HEK293T (cell line): ENCODE measurements at regions not wholly inside any gene's neighbourhood (a gene's known extent, or its start where the extent isn't known, plus 50 kb on each side); places are given as distances from the start of the nearest gene placed in this dataset.

Experiments
- CTCF ChIA-PET: fragments of 350-600 bp; formaldehyde crosslinking; extraction: SDS; loops from one replicate; lab custom pipeline; 2021; ENCODE audit warnings: antibody characterized with exemption, inconsistent platforms; lab: Yijun Ruan, JAX
- POLR2A ChIA-PET: fragments of 350-600 bp; formaldehyde crosslinking; extraction: SDS; loops from one replicate; lab custom pipeline; 2020; ENCODE audit warnings: antibody characterized with exemption, inconsistent platforms; lab: Yijun Ruan, JAX
- DNase-seq: peaks from one replicate; pipeline ENCODE4 v3.0.0; 2012; ENCODE audit warnings: mixed read lengths; ENCODE audit errors: extremely low spot score
- ARNT ChIP-seq: fragments of 450-650 bp; IDR thresholded peaks from 2 replicates; pipeline ENCODE4 v1.6.1; 2017; ENCODE audit warnings: mild to moderate bottlenecking
- BHLHE40 ChIP-seq: fragments of 450-650 bp; IDR thresholded peaks from 2 replicates; pipeline ENCODE4 v1.6.1; 2016; ENCODE audit warnings: mild to moderate bottlenecking, moderate library complexity, borderline replicate concordance
- CTBP1 ChIP-seq: fragments of 450-650 bp; IDR thresholded peaks from 2 replicates; pipeline ENCODE4 v1.6.1; 2016; ENCODE audit warnings: borderline replicate concordance
- ELF4 ChIP-seq: fragments of 450-650 bp; IDR thresholded peaks from 2 replicates; pipeline ENCODE4 v1.6.1; 2017; ENCODE audit warnings: antibody characterized with exemption
- FOXA1 ChIP-seq: fragments of 450-650 bp; IDR thresholded peaks from 2 replicates; pipeline ENCODE4 v1.6.1; 2016; ENCODE audit warnings: mild to moderate bottlenecking
- FOXK2 ChIP-seq: fragments of 450-650 bp; IDR thresholded peaks from 2 replicates; pipeline ENCODE4 v1.6.1; 2016; ENCODE audit warnings: mild to moderate bottlenecking
- FOXM1 ChIP-seq: fragments of 450-650 bp; IDR thresholded peaks from 2 replicates; pipeline ENCODE4 v1.6.1; 2017; ENCODE audit warnings: mild to moderate bottlenecking, borderline replicate concordance
- HDGF ChIP-seq: fragments of 450-650 bp; IDR thresholded peaks from 2 replicates; pipeline ENCODE4 v1.6.1; 2017; ENCODE audit warnings: antibody characterized with exemption, borderline replicate concordance
- L3MBTL2 ChIP-seq: fragments of 450-650 bp; conservative IDR thresholded peaks from 2 replicates; pipeline ENCODE4 v1.6.1; 2016; ENCODE audit warnings: mild to moderate bottlenecking
- LEF1 ChIP-seq: fragments of 450-650 bp; IDR thresholded peaks from 2 replicates; pipeline ENCODE4 v1.6.1; 2017; ENCODE audit warnings: mild to moderate bottlenecking, borderline replicate concordance
- NFRKB ChIP-seq: fragments of 450-650 bp; IDR thresholded peaks from 2 replicates; pipeline ENCODE4 v1.6.1; 2016; ENCODE audit warnings: mild to moderate bottlenecking, moderate library complexity
- SP1 ChIP-seq: fragments of 450-650 bp; IDR thresholded peaks from 2 replicates; pipeline ENCODE4 v1.6.1; 2017
- SUZ12 ChIP-seq: fragments of 450-650 bp; IDR thresholded peaks from 2 replicates; pipeline ENCODE4 v1.6.1; 2016; ENCODE audit warnings: mild to moderate bottlenecking
- TARDBP ChIP-seq: fragments of 450-650 bp; IDR thresholded peaks from 2 replicates; pipeline ENCODE4 v1.6.1; 2016
- ZNF384 ChIP-seq: fragments of 450-650 bp; IDR thresholded peaks from 2 replicates; pipeline ENCODE4 v1.6.1; 2016
- TF ChIP-seq, protein P1 (sequence below): fragments of 450-650 bp; IDR thresholded peaks from 2 replicates; pipeline ENCODE4 v1.6.1; 2016

DNA sequence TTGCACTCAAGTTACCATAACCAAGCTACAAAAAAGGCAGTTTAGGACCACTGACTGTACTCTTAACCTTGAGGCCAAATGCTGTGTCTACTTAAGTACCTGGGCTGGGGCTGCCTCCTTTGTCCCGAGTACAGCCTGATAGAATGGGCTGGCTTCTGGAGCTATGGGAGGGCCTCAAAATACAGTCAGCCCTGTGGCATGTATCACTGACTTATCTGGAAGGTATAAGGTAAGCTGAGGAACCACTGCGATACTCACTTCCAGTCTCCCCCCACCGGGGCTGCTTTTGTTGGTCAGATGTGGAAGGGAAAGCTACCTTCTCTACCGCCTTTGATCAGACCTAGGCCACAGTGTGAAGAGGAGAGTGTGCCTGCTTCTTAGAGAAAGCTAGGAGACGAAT, 404.8 kb downstream of the ARHGEF28 start:
- ChIA-PET CTCF (no interaction called here), POLR2A (interaction anchor here (1.4 kb wide), 1 partner anchor 610 kb away, joined by 3 read pairs; the partner anchor contains the start of gene ENC1)
- TF ChIP-seq BHLHE40 (no peak), SUZ12 (no peak), ELF4 (no peak), NFRKB (no peak), FOXA1 (no peak), ZNF384 (no peak), FOXK2 (no peak), LEF1 (no peak), ARNT (no peak), FOXM1 (no peak), L3MBTL2 (no peak), CTBP1 (no peak), SP1 (no peak), HDGF (no peak), TARDBP (no peak)
- TF ChIP-seq, protein P1, sequence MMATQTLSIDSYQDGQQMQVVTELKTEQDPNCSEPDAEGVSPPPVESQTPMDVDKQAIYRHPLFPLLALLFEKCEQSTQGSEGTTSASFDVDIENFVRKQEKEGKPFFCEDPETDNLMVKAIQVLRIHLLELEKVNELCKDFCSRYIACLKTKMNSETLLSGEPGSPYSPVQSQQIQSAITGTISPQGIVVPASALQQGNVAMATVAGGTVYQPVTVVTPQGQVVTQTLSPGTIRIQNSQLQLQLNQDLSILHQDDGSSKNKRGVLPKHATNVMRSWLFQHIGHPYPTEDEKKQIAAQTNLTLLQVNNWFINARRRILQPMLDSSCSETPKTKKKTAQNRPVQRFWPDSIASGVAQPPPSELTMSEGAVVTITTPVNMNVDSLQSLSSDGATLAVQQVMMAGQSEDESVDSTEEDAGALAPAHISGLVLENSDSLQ, result no peak
- DNase-seq, result no peak

DNA sequence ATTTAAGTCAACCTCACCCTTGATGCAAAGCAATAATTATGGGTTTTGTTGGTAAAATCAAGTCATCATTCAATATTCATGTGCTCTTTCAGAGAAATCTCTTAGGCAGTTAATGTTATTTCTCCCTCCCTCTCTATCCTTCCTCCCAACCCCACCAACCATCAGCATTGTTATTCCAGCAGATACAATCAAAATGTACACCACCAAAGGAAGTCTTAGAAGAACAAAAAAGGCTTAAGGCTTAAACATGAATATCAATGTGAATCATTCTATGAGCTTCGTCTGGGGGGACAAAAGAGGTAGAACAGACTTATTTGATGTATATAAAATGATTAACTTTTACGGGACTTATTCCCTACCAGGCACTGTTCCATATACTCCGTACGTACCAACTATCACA, 404.4 kb downstream of the ARHGEF28 start:
- TF ChIP-seq, protein P1, result no peak
- TF ChIP-seq SUZ12, result no peak
- no peak for TF ChIP-seq ZNF384
- no peak for TF ChIP-seq CTBP1
- TF ChIP-seq L3MBTL2, result no peak
- TF ChIP-seq ARNT, result no peak
- no peak for TF ChIP-seq HDGF
- TF ChIP-seq BHLHE40, result no peak
- TF ChIP-seq FOXM1, result no peak
- no peak for TF ChIP-seq FOXK2
- TF ChIP-seq TARDBP, result no peak
- TF ChIP-seq NFRKB, result no peak
- no peak for TF ChIP-seq ELF4
- no peak for TF ChIP-seq LEF1
- TF ChIP-seq SP1, result no peak
- TF ChIP-seq FOXA1, result no peak
- DNase-seq, result no peak
- ChIA-PET POLR2A (interaction anchor here (1.4 kb wide), 1 partner anchor 610 kb away, joined by 3 read pairs; the partner anchor contains the start of gene ENC1), CTCF (interaction anchor here (0.6 kb wide), 1 partner anchor 611 kb away, joined by 3 read pairs; no protein-coding TSS in a partner anchor)

DNA sequence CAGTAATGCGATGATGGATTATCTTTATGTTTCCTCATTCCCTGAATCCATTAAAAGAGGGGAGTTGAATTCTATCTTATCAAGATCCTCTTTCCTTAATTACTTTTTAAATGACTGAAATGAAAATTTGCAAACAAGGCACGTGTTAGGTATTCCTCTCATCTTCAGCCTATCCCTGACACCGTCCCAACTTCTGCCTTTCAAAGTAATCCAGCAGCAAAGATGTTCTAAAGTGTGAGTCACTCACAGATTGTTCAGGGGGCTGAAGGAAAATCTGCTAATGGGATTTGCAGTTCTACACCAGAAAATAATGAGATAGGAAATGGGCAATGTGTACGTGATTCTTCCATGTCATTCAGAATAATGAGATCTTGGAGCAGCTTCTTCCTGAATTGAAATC, 403.0 kb downstream of the ARHGEF28 start:
- CTCF ChIA-PET, result no interaction called here
- POLR2A ChIA-PET, result no interaction called here
- TF ChIP-seq, protein P1, result no peak
- TF ChIP-seq NFRKB, result no peak
- TF ChIP-seq FOXM1, result no peak
- TF ChIP-seq TARDBP, result no peak
- no peak for TF ChIP-seq ELF4
- TF ChIP-seq FOXA1, result no peak
- TF ChIP-seq LEF1, result no peak
- TF ChIP-seq L3MBTL2, result no peak
- DNase-seq, result no peak

DNA sequence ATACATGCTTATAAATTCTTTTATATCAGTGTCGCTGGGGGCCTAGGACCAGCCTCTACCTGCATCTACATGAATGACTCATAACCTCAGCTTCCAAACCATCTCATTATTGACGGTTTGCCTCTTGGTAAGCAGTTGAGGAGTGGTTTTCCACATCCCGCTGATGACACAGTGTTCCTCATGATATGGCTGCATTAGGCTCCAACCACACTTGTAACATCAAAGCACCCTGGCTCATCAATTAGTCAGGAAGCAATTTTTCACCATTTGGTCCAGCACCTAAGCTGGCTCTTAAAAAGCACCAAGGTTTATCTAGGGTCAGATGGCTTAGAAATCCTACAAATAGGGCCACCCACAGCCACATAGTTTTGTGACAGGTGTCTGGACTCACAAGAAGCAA, 402.4 kb downstream of the ARHGEF28 start:
- ChIA-PET POLR2A (no interaction called here), CTCF (no interaction called here)
- TF ChIP-seq ZNF384 (no peak), ELF4 (no peak), NFRKB (no peak), HDGF (no peak), FOXK2 (no peak), ARNT (no peak), BHLHE40 (no peak), TARDBP (no peak), FOXM1 (no peak), L3MBTL2 (no peak), FOXA1 (no peak), LEF1 (no peak)
- DNase-seq, result no peak

DNA sequence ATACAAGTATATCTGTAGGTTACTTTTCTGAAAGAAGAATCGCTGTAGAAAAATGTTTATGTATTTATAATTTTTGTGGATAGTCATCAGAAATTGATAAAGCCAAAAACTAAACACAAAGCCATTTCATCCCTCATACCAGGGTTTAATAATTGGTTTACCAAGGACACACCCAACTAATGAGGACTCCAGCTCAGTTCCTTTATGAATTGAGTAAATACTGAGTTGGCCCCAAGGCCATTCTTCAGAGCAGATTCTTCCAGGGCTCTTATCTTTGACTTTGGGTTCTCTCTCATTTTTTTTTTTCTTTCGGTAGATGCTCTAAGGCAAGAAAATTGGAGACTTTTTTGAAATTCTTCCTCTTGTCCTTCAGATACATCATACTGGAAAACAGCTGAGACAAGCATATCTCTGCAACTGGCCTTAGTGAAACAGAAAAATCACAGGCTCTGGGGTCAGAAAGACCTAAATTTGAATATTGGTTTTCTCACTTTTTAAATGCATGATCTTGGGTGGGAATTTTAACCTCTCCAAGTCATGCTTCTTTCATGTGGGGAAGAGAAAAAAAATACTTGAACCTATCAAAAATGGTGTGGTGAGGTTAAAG, 401.8 kb downstream of the ARHGEF28 start:
- TF ChIP-seq SUZ12 (no peak), BHLHE40 (no peak), ARNT (no peak), TARDBP (no peak), ELF4 (no peak), FOXA1 (no peak), CTBP1 (no peak), ZNF384 (no peak)
- no peak for DNase-seq
- ChIA-PET CTCF (no interaction called here), POLR2A (no interaction called here)

DNA sequence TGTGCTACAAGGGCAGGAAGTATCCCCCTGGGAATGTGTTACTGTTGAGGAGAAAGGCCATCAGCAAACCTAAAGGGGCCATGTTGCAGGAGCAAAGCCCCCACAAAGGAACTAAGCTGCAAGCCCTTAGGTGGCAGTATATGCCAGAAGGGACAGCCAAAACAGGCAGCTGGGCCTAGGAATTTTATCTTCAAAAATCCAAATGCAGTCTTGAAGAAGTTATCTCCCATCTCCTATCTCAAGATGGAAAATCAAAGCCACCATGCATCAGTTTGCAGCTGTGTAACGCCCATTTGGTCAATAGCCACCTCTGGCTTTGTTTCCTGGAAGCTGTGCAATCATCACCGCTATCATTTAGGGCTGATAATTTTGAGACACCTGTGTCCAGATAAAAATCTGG, 400.3 kb downstream of the ARHGEF28 start:
- ChIA-PET CTCF (no interaction called here), POLR2A (no interaction called here)
- DNase-seq, result no peak
- TF ChIP-seq FOXM1 (no peak), FOXA1 (no peak), ZNF384 (no peak), LEF1 (no peak), ELF4 (no peak), SP1 (no peak), ARNT (no peak), L3MBTL2 (no peak), BHLHE40 (no peak), NFRKB (no peak), SUZ12 (no peak), HDGF (no peak), FOXK2 (no peak), TARDBP (no peak), CTBP1 (no peak)
- TF ChIP-seq, protein P1, result no peak
